HepG2 (cell line): ENCODE measurements at regions not wholly inside any gene's neighbourhood (a gene's known extent, or its start where the extent isn't known, plus 50 kb on each side); places are given as distances from the start of the nearest gene placed in this dataset.

Source experiments
- CENPT ChIP-seq: sonication (generic); formaldehyde crosslinking; IDR thresholded peaks from 2 replicates; pipeline ENCODE4 v1.8.0; 2022; ENCODE audit warnings: low read depth, mild to moderate bottlenecking, moderate library complexity, missing genetic modification reagents
- CREB1 ChIP-seq, 2 experiments: fragments of 450-650 bp in 1 of 2; IDR thresholded peaks; 2 replicates each; pipeline ENCODE4 v1.6.1; 2016 to 2017; ENCODE audit warnings: control low read depth in 1 of 2, mild to moderate bottlenecking in 1 of 2, missing compliant biosample characterization in 1 of 2, missing genetic modification characterization in 1 of 2
- FOXK2 ChIP-seq: fragments of 450-650 bp; IDR thresholded peaks from 2 replicates; pipeline ENCODE4 v1.6.1; 2016
- HCFC1 ChIP-seq: fragments of 150-350 bp; IDR thresholded peaks from 2 replicates; pipeline ENCODE4 v1.6.1; 2014; ENCODE audit warnings: low read depth, low read length
- HDAC2 ChIP-seq: sonication (generic); formaldehyde crosslinking; IDR thresholded peaks from 2 replicates; pipeline ENCODE4 v1.4.0; 2020; ENCODE audit warnings: missing genetic modification reagents
- HNF4G ChIP-seq, 2 experiments: sonication (generic) in 1 of 2; formaldehyde crosslinking in 1 of 2; IDR thresholded peaks; 2 replicates each; pipeline versions ENCODE4 v1.4.0 to v1.6.1; 2011 to 2020; ENCODE audit warnings: borderline replicate concordance in 2 of 2, low read depth in 2 of 2, mild to moderate bottlenecking in 2 of 2, low read length in 1 of 2, missing genetic modification reagents in 1 of 2, moderate library complexity in 1 of 2
- RARG ChIP-seq: sonication (generic); formaldehyde crosslinking; IDR thresholded peaks from 2 replicates; pipeline ENCODE4 v1.4.0; 2020; ENCODE audit warnings: low read depth, mild to moderate bottlenecking, missing genetic modification reagents
- RFXAP ChIP-seq: sonication (generic); formaldehyde crosslinking; IDR thresholded peaks from 2 replicates; pipeline ENCODE4 v1.4.0; 2020; ENCODE audit warnings: missing genetic modification reagents, borderline replicate concordance
- SMAD1 ChIP-seq: sonication (generic); formaldehyde crosslinking; IDR thresholded peaks from 2 replicates; pipeline ENCODE4 v1.4.0; 2020; ENCODE audit warnings: missing genetic modification reagents, low read depth, mild to moderate bottlenecking, borderline replicate concordance
- SP1 ChIP-seq, 2 experiments: fragments of 450-650 bp in 1 of 2; sonication (generic) in 1 of 2; formaldehyde crosslinking in 1 of 2; IDR thresholded peaks; 2 replicates each; pipeline versions ENCODE4 v1.4.0 to v1.6.1; 2016 to 2020; ENCODE audit warnings: missing genetic modification reagents in 1 of 2
- SP4 ChIP-seq: sonication (generic); formaldehyde crosslinking; IDR thresholded peaks from 2 replicates; pipeline ENCODE4 v1.8.1; 2023; ENCODE audit warnings: mild to moderate bottlenecking, missing genetic modification reagents
- SPEN ChIP-seq: sonication (generic); formaldehyde crosslinking; IDR thresholded peaks from 2 replicates; pipeline ENCODE4 v1.5.1; 2020; ENCODE audit warnings: low read depth, mild to moderate bottlenecking, missing genetic modification reagents
- SRSF9 ChIP-seq: fragments of 200-400 bp; formaldehyde crosslinking; IDR thresholded peaks from 2 replicates; pipeline ENCODE4 v1.6.1; 2018; ENCODE audit warnings: borderline replicate concordance, mild to moderate bottlenecking, low read depth, low read length; ENCODE audit not compliant: insufficient read depth, poor library complexity, severe bottlenecking
- TOE1 ChIP-seq: sonication (generic); formaldehyde crosslinking; IDR thresholded peaks from 2 replicates; pipeline ENCODE4 v1.4.0; 2020; ENCODE audit warnings: mild to moderate bottlenecking, missing genetic modification reagents
- ZBTB3 ChIP-seq: sonication (generic); formaldehyde crosslinking; IDR thresholded peaks from 2 replicates; pipeline ENCODE4 v1.4.0; 2020; ENCODE audit warnings: low read depth, mild to moderate bottlenecking, moderate library complexity, missing genetic modification reagents, borderline replicate concordance
- ZBTB38 ChIP-seq: sonication (generic); formaldehyde crosslinking; IDR thresholded peaks from 2 replicates; pipeline ENCODE4 v1.5.1; 2020; ENCODE audit warnings: mild to moderate bottlenecking, missing genetic modification reagents
- ZFP82 ChIP-seq: sonication (generic); formaldehyde crosslinking; IDR thresholded peaks from 2 replicates; pipeline ENCODE4 v1.5.1; 2020; ENCODE audit warnings: mild to moderate bottlenecking, missing genetic modification reagents, borderline replicate concordance
- ZHX1 ChIP-seq: sonication (generic); formaldehyde crosslinking; IDR thresholded peaks from 2 replicates; pipeline ENCODE4 v1.8.1; 2022; ENCODE audit warnings: low read depth, mild to moderate bottlenecking, missing genetic modification reagents
- ZNF251 ChIP-seq: sonication (generic); formaldehyde crosslinking; IDR thresholded peaks from 2 replicates; pipeline ENCODE4 v1.9.0; 2021; ENCODE audit warnings: mild to moderate bottlenecking, missing genetic modification reagents
- ZNF274 ChIP-seq: sonication (generic); formaldehyde crosslinking; IDR thresholded peaks from 2 replicates; pipeline ENCODE4 v1.5.1; 2020; ENCODE audit warnings: mild to moderate bottlenecking, missing genetic modification reagents
- ZNF572 ChIP-seq: sonication (generic); formaldehyde crosslinking; IDR thresholded peaks from 2 replicates; pipeline ENCODE4 v1.5.1; 2020; ENCODE audit warnings: mild to moderate bottlenecking, missing genetic modification reagents
- ZNF784 ChIP-seq: sonication (generic); formaldehyde crosslinking; IDR thresholded peaks from 2 replicates; pipeline ENCODE4 v1.5.1; 2020; ENCODE audit warnings: missing genetic modification reagents, mild to moderate bottlenecking, borderline replicate concordance
- ZNF850 ChIP-seq: sonication (generic); formaldehyde crosslinking; conservative IDR thresholded peaks from 2 replicates; pipeline ENCODE4 v1.9.0; 2021; ENCODE audit warnings: mild to moderate bottlenecking, missing genetic modification reagents

DNA sequence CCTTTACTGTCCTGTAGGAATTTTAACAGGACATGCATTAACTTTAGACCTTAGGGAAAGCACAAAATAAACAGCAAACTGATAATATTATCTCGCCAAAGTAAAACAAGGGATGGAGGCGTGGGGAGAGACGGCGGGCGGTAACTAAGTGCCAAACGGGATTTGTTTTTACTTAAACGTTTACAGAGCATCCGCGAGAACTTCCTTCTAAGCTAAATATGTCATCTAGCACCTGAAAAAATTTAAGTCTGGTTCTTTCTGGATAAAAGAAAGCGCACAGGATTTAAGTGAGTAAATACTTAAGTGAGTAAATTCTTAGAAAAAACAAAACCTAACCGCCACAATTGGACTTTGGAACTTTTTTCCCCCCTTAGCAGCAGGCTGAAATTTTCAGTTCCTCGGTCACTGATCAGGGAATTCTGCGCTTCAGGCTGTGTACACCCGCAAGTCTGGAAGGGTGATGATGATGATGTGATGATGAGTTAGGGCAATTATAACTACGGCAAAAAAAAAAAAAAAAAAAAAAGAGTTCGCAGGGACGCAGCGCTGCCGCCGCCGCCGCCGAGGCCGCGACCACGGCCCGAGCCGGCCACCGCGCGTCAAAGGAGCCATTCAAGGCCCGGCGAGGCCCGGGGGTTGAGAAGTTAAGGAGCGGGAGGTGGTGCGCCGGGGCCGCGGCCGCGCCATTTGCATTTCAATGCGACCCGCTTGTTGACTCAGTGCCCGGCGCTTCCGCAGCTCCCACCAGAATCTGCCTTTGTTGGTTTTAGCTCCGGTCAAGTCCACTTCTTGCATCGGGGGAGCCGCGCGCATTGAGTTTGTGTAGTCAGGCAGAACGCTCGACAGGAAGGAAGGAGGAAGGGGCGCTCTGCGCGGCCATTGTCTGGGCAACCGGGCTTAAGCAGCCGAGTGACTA lies 108.8 kb downstream of the SPRY1 start (continued):
- TF ChIP-seq ZHX1 (CRISPR knock-in tag) (peak; percentile 79; the same call in 1 of the 2 replicates), SPEN (CRISPR knock-in tag) (peak; percentile 91; the same call in 1 of the 2 replicates), ZNF572 (CRISPR knock-in tag) (no peak), ZNF251 (CRISPR knock-in tag) (no peak), ZNF850 (CRISPR knock-in tag) (no peak), ZBTB3 (CRISPR knock-in tag) (no peak), TOE1 (CRISPR knock-in tag) (no peak), ZBTB38 (peak; percentile 94), ZFP82 (CRISPR knock-in tag) (no peak), CREB1 (IDR thresholded peaks at IDR 0.05) (no peak), CREB1 (CRISPR knock-in tag; IDR thresholded peaks at IDR 0.05) (peak; percentile 42; the same call in 1 of the 2 replicates), HDAC2 (peak; percentile 95), SRSF9 (no peak), SP1 (IDR thresholded peaks at IDR 0.05) (no peak), SP1 (CRISPR knock-in tag; IDR thresholded peaks at IDR 0.05) (no peak), HCFC1 (no peak), RARG (CRISPR knock-in tag) (no peak), FOXK2 (no peak), SP4 (CRISPR knock-in tag) (peak; percentile 64), RFXAP (peak; percentile 72), CENPT (no peak), ZNF784 (CRISPR knock-in tag) (peak; percentile 85; the same call in 1 of the 2 replicates), SMAD1 (CRISPR knock-in tag) (peak; percentile 71; the same call in 1 of the 2 replicates), HNF4G (IDR thresholded peaks at IDR 0.05; ENCODE audit: borderline replicate concordance, low read depth, low read length) (peak; percentile 23), HNF4G (CRISPR knock-in tag; IDR thresholded peaks at IDR 0.05; ENCODE audit: borderline replicate concordance, low read depth) (peak; percentile 79; the same call in 1 of the 2 replicates), ZNF274 (CRISPR knock-in tag) (no peak; the same call in 1 of the 2 replicates)
